H1 (cell line): ENCODE measurements at regions not wholly inside any gene's neighbourhood (a gene's known extent, or its start where the extent isn't known, plus 50 kb on each side); places are given as distances from the start of the nearest gene placed in this dataset.

Source experiments
- CTCF ChIA-PET: fragments of 300-600 bp; sonication (Branson Sonifier 250); formaldehyde crosslinking; loops from one replicate; lab custom pipeline; 2021; ENCODE audit not compliant: partially characterized antibody; lab: Charles Lee
- POLR2A ChIA-PET: fragments of 300-600 bp; sonication (Branson Sonifier 250); formaldehyde crosslinking; loops from one replicate; lab custom pipeline; 2021; ENCODE audit warnings: inconsistent platforms; ENCODE audit not compliant: partially characterized antibody; lab: Charles Lee
- DNase-seq, 2 experiments: peaks; one replicate each; pipeline versions ENCODE4 v3.0.0 to v3.0.0-alpha.2; 2010 to 2022; ENCODE audit warnings: low spot score in 2 of 2, low read depth in 1 of 2, mixed read lengths in 1 of 2
- FAIRE-seq: peaks from 2 replicates; lab custom pipeline; 2011; peaks lifted over from hg19 to GRCh38; lab: Jason Lieb, UNC
- H2AFZ ChIP-seq: 2 replicates; pipeline ENCODE4 v1.8.1; 2012; ENCODE audit warnings: low read length, inconsistent platforms
- H2AK5ac ChIP-seq: 2 replicates; pipeline ENCODE4 v1.6.1; 2013; ENCODE audit warnings: low read depth, low read length
- H2BK120ac ChIP-seq: replicated peaks from 2 replicates; pipeline ENCODE3; 2013; ENCODE audit warnings: low read depth, low read length, inconsistent platforms
- H2BK12ac ChIP-seq: 2 replicates; pipeline ENCODE4 v1.6.1; 2013; ENCODE audit warnings: low read depth, low read length
- H2BK15ac ChIP-seq: 2 replicates; pipeline ENCODE4 v1.6.1; 2013; ENCODE audit warnings: low read length
- H2BK20ac ChIP-seq: 2 replicates; pipeline ENCODE4 v1.6.1; 2013; ENCODE audit warnings: low read length
- H2BK5ac ChIP-seq: 2 replicates; pipeline ENCODE4 v1.6.1; 2013; ENCODE audit warnings: low read depth, low read length
- H3K14ac ChIP-seq: 2 replicates; pipeline ENCODE4 v1.6.1; 2013; ENCODE audit warnings: inconsistent platforms; ENCODE audit not compliant: insufficient read length
- H3K18ac ChIP-seq: 2 replicates; pipeline ENCODE4 v1.6.1; 2013; ENCODE audit warnings: low read length; ENCODE audit errors: extremely low read depth
- H3K23ac ChIP-seq: 2 replicates; pipeline ENCODE4 v1.6.1; 2013; ENCODE audit warnings: inconsistent platforms; ENCODE audit not compliant: insufficient read length
- H3K23me2 ChIP-seq: 2 replicates; pipeline ENCODE4 v1.6.1; 2013; ENCODE audit warnings: low read depth, low read length
- H3K27ac ChIP-seq: 2 replicates; pipeline ENCODE4 v1.6.1; 2011; ENCODE audit warnings: low read depth, low read length, inconsistent platforms
- H3K27me3 ChIP-seq, 4 experiments: replicated peaks in 1 of 4; 1 replicate in 1 of 4; 2 replicates in 3 of 4; pipeline versions ENCODE4 v1.6.1 to v1.8.1; 2011 to 2013; ENCODE audit warnings: low read length in 3 of 4, mild to moderate bottlenecking in 3 of 4, inconsistent platforms in 2 of 4, mixed read lengths in 2 of 4, moderate library complexity in 1 of 4; ENCODE audit not compliant: control insufficient read depth in 3 of 4, insufficient read depth in 3 of 4; ENCODE audit errors: extremely low read depth in 1 of 4
- H3K36me3 ChIP-seq, 4 experiments: 2 replicates each; pipeline versions ENCODE4 v1.6.1 to v1.8.1; 2011 to 2013; ENCODE audit warnings: mild to moderate bottlenecking in 4 of 4, low read length in 3 of 4, moderate library complexity in 2 of 4, control low read depth in 1 of 4, inconsistent platforms in 1 of 4; ENCODE audit not compliant: insufficient read depth in 4 of 4, control insufficient read depth in 2 of 4
- H3K4ac ChIP-seq: replicated peaks from 2 replicates; pipeline ENCODE3; 2013; ENCODE audit warnings: low read length, low read depth, mixed read lengths, inconsistent platforms; ENCODE audit not compliant: insufficient read length
- H3K4me1 ChIP-seq, 4 experiments: replicated peaks in 1 of 4; 1 replicate in 1 of 4; 2 replicates in 3 of 4; pipeline versions ENCODE4 v1.6.1 to v1.8.1; 2011 to 2013; ENCODE audit warnings: low read length in 3 of 4, inconsistent platforms in 2 of 4, mixed read lengths in 1 of 4; ENCODE audit not compliant: insufficient read depth in 4 of 4, control insufficient read depth in 3 of 4
- H3K4me2 ChIP-seq, 2 experiments: 2 replicates each; pipeline versions ENCODE4 v1.6.1 to v1.8.1; 2011 to 2013; ENCODE audit warnings: low read depth in 2 of 2, low read length in 2 of 2, control low read depth in 1 of 2, inconsistent platforms in 1 of 2, mild to moderate bottlenecking in 1 of 2; ENCODE audit not compliant: insufficient read depth in 1 of 2
- H3K4me3 ChIP-seq, 4 experiments: fragments of 200-600, 300-600 bp in 1 of 4; sonication (generic), shearing (Covaris generic), sonication (Bioruptor Twin) in 1 of 4; 2 replicates each; pipeline versions ENCODE4 v1.5.1 to v1.8.1; 2011 to 2016; ENCODE audit warnings: low read length in 4 of 4, low read depth in 3 of 4, control low read depth in 2 of 4, inconsistent platforms in 2 of 4, mild to moderate bottlenecking in 2 of 4, mixed read lengths in 1 of 4, moderate library complexity in 1 of 4; ENCODE audit not compliant: insufficient read depth in 2 of 4; ENCODE audit errors: extremely low read depth in 1 of 4
- H3K56ac ChIP-seq: replicated peaks from 2 replicates; pipeline ENCODE3; 2013; ENCODE audit warnings: low read depth, mild to moderate bottlenecking, mixed read lengths, low read length, inconsistent platforms; ENCODE audit not compliant: insufficient read length
- H3K79me1 ChIP-seq: 2 replicates; pipeline ENCODE4 v1.6.1; 2013; ENCODE audit warnings: low read depth, low read length, control low read depth
- H3K79me2 ChIP-seq, 2 experiments: 2 replicates each; pipeline versions ENCODE4 v1.6.1 to v1.8.1; 2012 to 2013; ENCODE audit warnings: low read length in 2 of 2, mild to moderate bottlenecking in 2 of 2, inconsistent platforms in 1 of 2; ENCODE audit not compliant: insufficient read depth in 2 of 2, control insufficient read depth in 1 of 2
- H3K9ac ChIP-seq, 4 experiments: replicated peaks in 1 of 4; 1 replicate in 1 of 4; 2 replicates in 3 of 4; pipeline versions ENCODE4 v1.6.1 to v1.8.1; 2011 to 2013; ENCODE audit warnings: low read depth in 3 of 4, low read length in 3 of 4, control low read depth in 2 of 4, mild to moderate bottlenecking in 2 of 4, moderate library complexity in 2 of 4, inconsistent platforms in 1 of 4; ENCODE audit errors: extremely low read depth in 1 of 4
- H3K9me3 ChIP-seq, 2 experiments: 2 replicates each; pipeline versions ENCODE4 v1.6.1 to v1.8.1; 2012 to 2013; ENCODE audit warnings: mild to moderate bottlenecking in 2 of 2, moderate library complexity in 2 of 2, control low read depth in 1 of 2, inconsistent platforms in 1 of 2, low read depth in 1 of 2, low read length in 1 of 2, mixed read lengths in 1 of 2; ENCODE audit not compliant: insufficient read depth in 2 of 2
- H4K20me1 ChIP-seq, 2 experiments: replicated peaks in 1 of 2; 2 replicates each; pipeline versions ENCODE3 to v1.8.1; 2011 to 2013; ENCODE audit warnings: inconsistent platforms in 2 of 2, low read length in 2 of 2, mild to moderate bottlenecking in 1 of 2; ENCODE audit not compliant: insufficient read depth in 2 of 2, control insufficient read depth in 1 of 2
- H4K5ac ChIP-seq: 2 replicates; pipeline ENCODE4 v1.6.1; 2013; ENCODE audit warnings: low read length, low read depth, mixed read lengths, inconsistent platforms; ENCODE audit not compliant: insufficient read length
- H4K8ac ChIP-seq: 2 replicates; pipeline ENCODE4 v1.8.0; 2013; ENCODE audit warnings: mild to moderate bottlenecking, moderate library complexity, low read length, inconsistent platforms; ENCODE audit not compliant: insufficient read depth; ENCODE audit errors: extremely low read depth
- H4K91ac ChIP-seq: replicated peaks from 2 replicates; pipeline ENCODE3; 2013; ENCODE audit warnings: low read length, mixed read lengths, inconsistent platforms; ENCODE audit not compliant: insufficient read length
- BRCA1 ChIP-seq: IDR thresholded peaks from 2 replicates; pipeline ENCODE4 v1.6.1; 2012; ENCODE audit warnings: low read depth, low read length, improper control_type of control experiment
- CHD1 ChIP-seq: IDR thresholded peaks from 2 replicates; pipeline ENCODE4 v1.6.1; 2012; ENCODE audit warnings: low read depth, low read length, improper control_type of control experiment
- POLR2AphosphoS5 ChIP-seq: IDR thresholded peaks from 2 replicates; pipeline ENCODE4 v1.6.1; 2011; ENCODE audit warnings: low read depth, low read length
- SAP30 ChIP-seq: fragments of 300-600 bp; sonication (generic); IDR thresholded peaks from 2 replicates; pipeline ENCODE4 v1.7.1; 2012; ENCODE audit warnings: low read length, moderate library complexity, mild to moderate bottlenecking, inconsistent platforms; ENCODE audit not compliant: insufficient read depth, insufficient replicate concordance
- SIRT6 ChIP-seq: IDR thresholded peaks from one replicate; pipeline ENCODE4 v1.7.1; 2012; ENCODE audit warnings: low read length, inconsistent platforms
- TAF7 ChIP-seq: optimal IDR thresholded peaks from 2 replicates; pipeline ENCODE3; 2011; ENCODE audit warnings: low read depth, mild to moderate bottlenecking, inconsistent platforms, low read length, moderate library complexity, borderline replicate concordance
- WGBS, 2 experiments: shearing (Covaris generic) in 1 of 2; methylation state at CpG; one replicate each; pipeline versions ENCODE4 v1.1.6 to v1.1.7; 2013 to 2015; ENCODE audit warnings: low lambda C conversion rate in 2 of 2, mixed read lengths in 2 of 2, inconsistent platforms in 1 of 2, low coverage in 1 of 2, missing lambda C conversion rate in 1 of 2; ENCODE audit not compliant: insufficient replicate concordance in 2 of 2, insufficient coverage in 1 of 2, insufficient read length in 1 of 2; ENCODE audit errors: extremely low coverage in 1 of 2, missing lambda C conversion rate in 1 of 2; 5-methylcytosine and 5-hydroxymethylcytosine counted together
- TF ChIP-seq, protein P1 (sequence below): IDR thresholded peaks from 2 replicates; pipeline ENCODE4 v1.6.1; 2011; ENCODE audit warnings: low read length, improper control_type of control experiment

DNA sequence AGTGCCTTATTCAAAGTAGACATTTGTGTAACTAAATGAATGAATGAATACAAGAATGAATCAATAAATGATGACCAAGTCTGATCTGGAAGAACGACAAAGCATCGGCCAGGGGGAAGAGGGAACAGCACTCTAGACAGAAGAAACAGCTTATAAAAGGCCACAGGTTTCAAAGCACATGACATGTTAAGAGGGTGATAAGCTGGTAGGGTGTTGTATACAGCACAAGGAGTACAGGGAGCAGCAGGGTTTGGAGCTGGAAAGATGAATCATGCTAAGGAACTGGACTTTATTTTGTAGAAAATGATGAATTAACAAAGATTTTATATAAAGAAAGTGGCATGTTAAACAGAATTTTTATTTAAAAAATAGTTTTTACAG is 302.5 kb downstream of the NUAK1 start:
- H3K79me1 ChIP-seq = no peaks in the 10 kb centered on the region
- no peak overlapping the region for H3K4me2 ChIP-seq
- H3K18ac ChIP-seq = no peak overlapping the region
- no peak overlapping the region for H2AFZ ChIP-seq
- H3K23me2 ChIP-seq = no peaks in the 10 kb centered on the region
- no peak overlapping the region for H2BK20ac ChIP-seq
- ChIA-PET CTCF (interaction anchor here (1.6 kb wide), 1 partner anchor 130 kb away, joined by 4 read pairs; no protein-coding TSS in a partner anchor), POLR2A (no interaction called here)
- H3K4me1 ChIP-seq = no peaks in the 10 kb centered on the region
- H4K8ac ChIP-seq = no peak overlapping the region
- H3K36me3 ChIP-seq = no peaks in the 10 kb centered on the region
- H3K56ac ChIP-seq = no peak overlapping the region
- no peaks in the 10 kb centered on the region for H4K20me1 ChIP-seq
- H4K91ac ChIP-seq = no peak overlapping the region
- WGBS, 2 experiments = 86% methylated on average over 2 of the region's 2 CpGs; no CpG with 5 or more reads in 1 of the 2 experiments
- no peak overlapping the region for H3K27ac ChIP-seq
- no peak overlapping the region for H3K14ac ChIP-seq
- no peak overlapping the region for H3K4me3 ChIP-seq
- no peaks in the 10 kb centered on the region for H3K9me3 ChIP-seq
- no peaks in the 10 kb centered on the region for H3K79me2 ChIP-seq
- no peak for DNase-seq
- TF ChIP-seq BRCA1 (no peak), POLR2AphosphoS5 (no peak), SIRT6 (no peak), CHD1 (no peak), SAP30 (no peak), TAF7 (no peak)
- TF ChIP-seq, protein P1, sequence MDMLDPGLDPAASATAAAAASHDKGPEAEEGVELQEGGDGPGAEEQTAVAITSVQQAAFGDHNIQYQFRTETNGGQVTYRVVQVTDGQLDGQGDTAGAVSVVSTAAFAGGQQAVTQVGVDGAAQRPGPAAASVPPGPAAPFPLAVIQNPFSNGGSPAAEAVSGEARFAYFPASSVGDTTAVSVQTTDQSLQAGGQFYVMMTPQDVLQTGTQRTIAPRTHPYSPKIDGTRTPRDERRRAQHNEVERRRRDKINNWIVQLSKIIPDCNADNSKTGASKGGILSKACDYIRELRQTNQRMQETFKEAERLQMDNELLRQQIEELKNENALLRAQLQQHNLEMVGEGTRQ = no peak
- TF ChIP-seq, all 59 proteins: peak for 0
- H2BK12ac ChIP-seq = no peak overlapping the region
- no peak overlapping the region for H2BK15ac ChIP-seq
- no peak overlapping the region for H2AK5ac ChIP-seq
- no peak for FAIRE-seq
- no peak overlapping the region for H3K9ac ChIP-seq
- H3K4ac ChIP-seq = no peak overlapping the region
- H2BK120ac ChIP-seq = no peak overlapping the region
- no peak overlapping the region for H4K5ac ChIP-seq
- H2BK5ac ChIP-seq = no peak overlapping the region
- H3K27me3 ChIP-seq = no peaks in the 10 kb centered on the region
- no peak overlapping the region for H3K23ac ChIP-seq
